Astrocyte (in vitro differentiated cells and primary cell): ENCODE measurements at regions not wholly inside any gene's neighbourhood (a gene's known extent, or its start where the extent isn't known, plus 50 kb on each side); places are given as distances from the start of the nearest gene placed in this dataset.

ENCODE experiments used
- EZH2 ChIP-seq: IDR thresholded peaks from 2 replicates; pipeline ENCODE4 v1.6.1; 2012; ENCODE audit warnings: mild to moderate bottlenecking, low read length, inconsistent platforms; ENCODE audit not compliant: insufficient read depth
- TF ChIP-seq, protein P1 (sequence below): IDR thresholded peaks from 2 replicates; pipeline ENCODE4 v1.5.1; 2011; ENCODE audit warnings: low read depth, mild to moderate bottlenecking, inconsistent platforms, low read length, moderate library complexity; ENCODE audit not compliant: insufficient read depth

DNA sequence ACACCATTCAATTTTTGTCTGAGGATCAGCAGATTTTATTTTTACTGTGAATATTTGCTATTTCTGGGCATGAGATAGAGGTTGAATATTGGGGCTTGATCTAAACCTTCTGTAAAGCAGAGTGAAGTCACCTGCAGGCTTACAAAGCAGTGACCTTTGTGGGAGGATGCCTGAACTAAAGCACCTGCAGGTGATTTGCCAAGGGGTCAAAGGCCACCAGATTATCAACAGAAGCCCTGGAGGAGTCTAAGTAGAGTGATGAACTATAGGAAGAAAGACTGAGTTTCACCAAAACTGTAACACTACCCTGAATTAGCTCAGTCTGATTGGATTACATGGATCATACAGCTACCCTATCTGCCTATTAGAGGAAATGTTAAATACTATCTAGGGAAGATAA lies 144.3 kb upstream of the PRLR start:
- TF ChIP-seq, protein P1, sequence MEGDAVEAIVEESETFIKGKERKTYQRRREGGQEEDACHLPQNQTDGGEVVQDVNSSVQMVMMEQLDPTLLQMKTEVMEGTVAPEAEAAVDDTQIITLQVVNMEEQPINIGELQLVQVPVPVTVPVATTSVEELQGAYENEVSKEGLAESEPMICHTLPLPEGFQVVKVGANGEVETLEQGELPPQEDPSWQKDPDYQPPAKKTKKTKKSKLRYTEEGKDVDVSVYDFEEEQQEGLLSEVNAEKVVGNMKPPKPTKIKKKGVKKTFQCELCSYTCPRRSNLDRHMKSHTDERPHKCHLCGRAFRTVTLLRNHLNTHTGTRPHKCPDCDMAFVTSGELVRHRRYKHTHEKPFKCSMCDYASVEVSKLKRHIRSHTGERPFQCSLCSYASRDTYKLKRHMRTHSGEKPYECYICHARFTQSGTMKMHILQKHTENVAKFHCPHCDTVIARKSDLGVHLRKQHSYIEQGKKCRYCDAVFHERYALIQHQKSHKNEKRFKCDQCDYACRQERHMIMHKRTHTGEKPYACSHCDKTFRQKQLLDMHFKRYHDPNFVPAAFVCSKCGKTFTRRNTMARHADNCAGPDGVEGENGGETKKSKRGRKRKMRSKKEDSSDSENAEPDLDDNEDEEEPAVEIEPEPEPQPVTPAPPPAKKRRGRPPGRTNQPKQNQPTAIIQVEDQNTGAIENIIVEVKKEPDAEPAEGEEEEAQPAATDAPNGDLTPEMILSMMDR, result no peak
- no peak for TF ChIP-seq EZH2
